SHP77 (cell line): ENCODE measurements at regions not wholly inside any gene's neighbourhood (a gene's known extent, or its start where the extent isn't known, plus 50 kb on each side); places are given as distances from the start of the nearest gene placed in this dataset.
A peak's percentile ranks its signal among the peaks of the same experiment; 100 is the strongest.
"Not testable (repeated sequence)": the region's sequence is repeated elsewhere in the genome, so short reads cannot be mapped to it uniquely, and the experiment has no call there.

Experiments
- DNase-seq, 2 experiments: peaks; one replicate each; lab custom pipeline; 2025; lab: John Stamatoyannopoulos, UW

GRCh38 chr3:165716592-165716991, 120.6 kb downstream of the BCHE start:
- no peak for DNase-seq

- DNase-seq, result no peak
These were observed 123.7 kb downstream of the BCHE start for GRCh38 chr3:165713479-165713878.

GRCh38 chr3:165712382-165712781, 124.8 kb downstream of the BCHE start:
- DNase-seq, result no peak

GRCh38 chr3:165697910-165698309, 139.3 kb downstream of the BCHE start:
- no peak for DNase-seq

GRCh38 chr3:165696496-165696895, 140.7 kb downstream of the BCHE start:
- DNase-seq, result no peak

- no peak for DNase-seq
These were observed 153.3 kb downstream of the BCHE start for GRCh38 chr3:165683947-165684346.

GRCh38 chr3:165682734-165683133, 154.5 kb downstream of the BCHE start:
- no peak for DNase-seq

- DNase-seq, result no peak
These were observed 167.3 kb downstream of the BCHE start for GRCh38 chr3:165669967-165670366.

GRCh38 chr3:165669504-165669903, 167.7 kb downstream of the BCHE start:
- DNase-seq, result no peak

- no peak for DNase-seq
These were observed 169.5 kb downstream of the BCHE start for GRCh38 chr3:165667676-165668075.

GRCh38 chr3:165658027-165658426, 179.2 kb downstream of the BCHE start:
- no peak for DNase-seq

- DNase-seq, result no peak
These were observed 184.0 kb downstream of the BCHE start for GRCh38 chr3:165653130-165653778.

GRCh38 chr3:165649282-165649681, 187.9 kb downstream of the BCHE start:
- DNase-seq, result not testable (repeated sequence)

- no peak for DNase-seq
These were observed 192.0 kb downstream of the BCHE start for GRCh38 chr3:165645191-165645590.

GRCh38 chr3:165644331-165644730, 192.9 kb downstream of the BCHE start:
- no peak for DNase-seq

GRCh38 chr3:165643425-165643824, 193.8 kb downstream of the BCHE start:
- DNase-seq, result no peak

GRCh38 chr3:165642761-165643420, 194.3 kb downstream of the BCHE start:
- DNase-seq, result peak; percentile 49 to 62

GRCh38 chr3:165641569-165642310, 195.5 kb downstream of the BCHE start:
- no peak for DNase-seq

- no peak for DNase-seq
These were observed 196.3 kb downstream of the BCHE start for GRCh38 chr3:165640970-165641369.

GRCh38 chr3:165640031-165640430, 197.2 kb downstream of the BCHE start:
- DNase-seq, result no peak

- DNase-seq, result no peak
These were observed 199.2 kb downstream of the BCHE start for GRCh38 chr3:165638034-165638433.

GRCh38 chr3:165636684-165637015, 200.6 kb downstream of the BCHE start:
- no peak for DNase-seq
